GM12892 (cell line): ENCODE measurements at regions not wholly inside any gene's neighbourhood (a gene's known extent, or its start where the extent isn't known, plus 50 kb on each side); places are given as distances from the start of the nearest gene placed in this dataset.

Experiments used
- POLR2A ChIP-seq: IDR thresholded peaks from 2 replicates; pipeline ENCODE4 v1.6.1; 2011; ENCODE audit warnings: low read depth, low read length, control low read depth
- POLR2AphosphoS5 ChIP-seq: IDR thresholded peaks from 2 replicates; pipeline ENCODE4 v1.6.1; 2011; ENCODE audit warnings: low read depth, low read length, control low read depth
- TAF1 ChIP-seq: IDR thresholded peaks from 2 replicates; pipeline ENCODE4 v1.6.1; 2011; ENCODE audit warnings: low read depth, mild to moderate bottlenecking, control low read depth, low read length, borderline replicate concordance

- TF ChIP-seq TAF1: no peak
- TF ChIP-seq POLR2AphosphoS5: no peak
- TF ChIP-seq POLR2A: no peak
These were observed 657.6 kb downstream of the BRD1 start for GRCh38 chr22:49170053-49170452.
